A549 (cell line): ENCODE measurements at regions not wholly inside any gene's neighbourhood (a gene's known extent, or its start where the extent isn't known, plus 50 kb on each side); places are given as distances from the start of the nearest gene placed in this dataset.

ENCODE experiments used
- ATAC-seq, 2 experiments: fragments of 200-7000 bp in 1 of 2; fragments of >200 bp in 1 of 2; cut with Nextera tagmentation in 1 of 2; cut with Tn5 transposase in 1 of 2; 3 replicates each; pipeline versions ENCODE4 v1.8.0 to v1.9.1; 2018 to 2020; ENCODE audit warnings: mild to moderate bottlenecking in 1 of 2, moderate library complexity in 1 of 2
- CTCF ChIA-PET: fragments of 300-600 bp; sonication (Branson Sonifier 250); formaldehyde crosslinking; extraction: SDS; loops from one replicate; lab custom pipeline; 2021; ENCODE audit warnings: antibody characterized with exemption, inconsistent platforms; lab: Yijun Ruan, JAX
- POLR2A ChIA-PET: fragments of 350-600 bp; formaldehyde crosslinking; extraction: SDS; loops from one replicate; lab custom pipeline; 2021; ENCODE audit warnings: antibody characterized with exemption, inconsistent platforms; lab: Yijun Ruan, JAX
- DNase-seq, 2 experiments: peaks; one replicate each; pipeline versions ENCODE4 v3.0.0 to v3.0.0-alpha.2; 2011 to 2016; ENCODE audit warnings: low read depth in 1 of 2, low spot score in 1 of 2
- FAIRE-seq: peaks from 2 replicates; lab custom pipeline; 2011; peaks lifted over from hg19 to GRCh38; lab: Jason Lieb, UNC
- H3K27ac ChIP-seq, 2 experiments: fragments of >200 bp; sonication (Bioruptor Twin); formaldehyde crosslinking; 3 replicates each; pipeline ENCODE4 v1.5.1; 2016 to 2017
- H3K4me1 ChIP-seq: fragments of >200 bp; sonication (Bioruptor Twin); formaldehyde crosslinking; 3 replicates; pipeline ENCODE4 v1.6.1; 2016
- H3K4me2 ChIP-seq: fragments of >200 bp; sonication (Bioruptor Twin); formaldehyde crosslinking; 3 replicates; pipeline ENCODE4 v1.6.1; 2016
- H3K4me3 ChIP-seq: fragments of >200 bp; sonication (Bioruptor Twin); formaldehyde crosslinking; 3 replicates; pipeline ENCODE4 v1.5.1; 2016
- H3K9me3 ChIP-seq: fragments of >200 bp; sonication (Bioruptor Twin); formaldehyde crosslinking; 3 replicates; pipeline ENCODE4 v1.6.1; 2016
- BCL3 ChIP-seq: fragments of >200 bp; sonication (Bioruptor Twin); formaldehyde crosslinking; IDR thresholded peaks from 3 replicates; pipeline ENCODE4 v1.6.1; 2016
- CBX8 ChIP-seq: fragments of 200-600 bp; sonication (generic); IDR thresholded peaks from 2 replicates; pipeline ENCODE4 v1.6.1; 2016
- E2F6 ChIP-seq: IDR thresholded peaks from 2 replicates; pipeline ENCODE4 v1.6.1; 2012; ENCODE audit warnings: low read depth, borderline replicate concordance
- ELK1 ChIP-seq: fragments of 150-350 bp; IDR thresholded peaks from 2 replicates; pipeline ENCODE4 v1.6.1; 2014; ENCODE audit warnings: low read depth, mild to moderate bottlenecking, low read length
- FOSB ChIP-seq: fragments of 250-450 bp; sonication (Bioruptor Pico); IDR thresholded peaks from 2 replicates; pipeline ENCODE4 v1.5.0; 2020; ENCODE audit warnings: mild to moderate bottlenecking, moderate library complexity
- FOSL2 ChIP-seq, 2 experiments: fragments of 450-650 bp in 1 of 2; fragments of >200 bp in 1 of 2; sonication (Bioruptor Twin) in 1 of 2; formaldehyde crosslinking; IDR thresholded peaks; 2 replicates each; pipeline versions ENCODE4 v1.5.0 to v1.6.1; 2016 to 2020; ENCODE audit warnings: mild to moderate bottlenecking in 1 of 2, moderate library complexity in 1 of 2
- HES2 ChIP-seq: fragments of >200 bp; sonication (Bioruptor Twin); formaldehyde crosslinking; IDR thresholded peaks from 2 replicates; pipeline ENCODE4 v1.6.1; 2016
- HMGXB4 ChIP-seq: fragments of 250-450 bp; sonication (Bioruptor Pico); IDR thresholded peaks from 2 replicates; pipeline ENCODE4 v1.5.0; 2021; ENCODE audit warnings: mild to moderate bottlenecking, moderate library complexity, borderline replicate concordance
- HOXB13 ChIP-seq: fragments of 250-450 bp; sonication (Bioruptor Pico); IDR thresholded peaks from 2 replicates; pipeline ENCODE4 v1.5.0; 2020; ENCODE audit warnings: low read depth, mild to moderate bottlenecking, moderate library complexity
- JUNB ChIP-seq: fragments of >200 bp; sonication (Bioruptor Twin); formaldehyde crosslinking; IDR thresholded peaks from 2 replicates; pipeline ENCODE4 v1.6.1; 2016
- KDM1A ChIP-seq: fragments of 200-600 bp; sonication (generic); IDR thresholded peaks from 2 replicates; pipeline ENCODE4 v1.6.1; 2016; ENCODE audit warnings: low read depth, mild to moderate bottlenecking
- KDM5A ChIP-seq: fragments of 200-600 bp; sonication (generic); IDR thresholded peaks from 2 replicates; pipeline ENCODE4 v1.6.1; 2016; ENCODE audit warnings: antibody characterized with exemption, mild to moderate bottlenecking
- MAFK ChIP-seq: fragments of 450-650 bp; IDR thresholded peaks from 2 replicates; pipeline ENCODE4 v1.6.1; 2014; ENCODE audit not compliant: partially characterized antibody
- MAZ ChIP-seq: fragments of 150-350 bp; IDR thresholded peaks from 2 replicates; pipeline ENCODE4 v1.6.1; 2014; ENCODE audit warnings: antibody characterized with exemption, low read depth, low read length, borderline replicate concordance
- MYC ChIP-seq: IDR thresholded peaks from 2 replicates; pipeline ENCODE4 v1.6.1; 2012; ENCODE audit warnings: mild to moderate bottlenecking, inconsistent platforms, low read length, improper control_type of control experiment, borderline replicate concordance
- NPAS2 ChIP-seq: fragments of 250-450 bp; sonication (Bioruptor Pico); IDR thresholded peaks from 2 replicates; pipeline ENCODE4 v1.8.0; 2022; ENCODE audit warnings: mild to moderate bottlenecking, moderate library complexity, borderline replicate concordance
- PHF8 ChIP-seq: fragments of 200-600 bp; sonication (generic); IDR thresholded peaks from 2 replicates; pipeline ENCODE4 v1.6.1; 2016; ENCODE audit warnings: low read depth, mild to moderate bottlenecking, antibody characterized with exemption, moderate library complexity, borderline replicate concordance
- POLR2AphosphoS2 ChIP-seq: conservative IDR thresholded peaks from 2 replicates; pipeline ENCODE4 v1.6.1; 2012; ENCODE audit warnings: low read length, improper control_type of control experiment, inconsistent platforms
- REST ChIP-seq: fragments of 200-600 bp; sonication (generic); IDR thresholded peaks from 2 replicates; pipeline ENCODE4 v1.6.1; 2016; ENCODE audit warnings: antibody characterized with exemption, mild to moderate bottlenecking, moderate library complexity
- RNF2 ChIP-seq: fragments of 200-600 bp; sonication (generic); IDR thresholded peaks from 2 replicates; pipeline ENCODE4 v1.6.1; 2016; ENCODE audit warnings: low read depth, mild to moderate bottlenecking, antibody characterized with exemption, moderate library complexity, borderline replicate concordance
- TFCP2L1 ChIP-seq: fragments of 250-450 bp; sonication (Bioruptor Pico); IDR thresholded peaks from 2 replicates; pipeline ENCODE4 v1.5.0; 2021; ENCODE audit warnings: mild to moderate bottlenecking
- TP53 ChIP-seq: fragments of 250-450 bp; sonication (Bioruptor Pico); IDR thresholded peaks from 2 replicates; pipeline ENCODE4 v1.5.0; 2021; ENCODE audit warnings: mild to moderate bottlenecking, moderate library complexity
- ZFP36 ChIP-seq: fragments of 450-650 bp; IDR thresholded peaks from 2 replicates; pipeline ENCODE4 v1.6.1; 2014; ENCODE audit warnings: borderline replicate concordance; ENCODE audit not compliant: partially characterized antibody
- ZSCAN20 ChIP-seq: fragments of 250-450 bp; sonication (Bioruptor Pico); IDR thresholded peaks from 2 replicates; pipeline ENCODE4 v1.8.0; 2022; ENCODE audit warnings: mild to moderate bottlenecking, moderate library complexity
- WGBS: methylation state at CpG from one replicate; pipeline ENCODE4 v1.1.6; 2017; ENCODE audit errors: missing lambda C conversion rate; 5-methylcytosine and 5-hydroxymethylcytosine counted together

GRCh38 chr5:53239301-53239990, 129.9 kb upstream of the MOCS2 start (continued):
- TF ChIP-seq REST (no peak), JUNB (no peak), POLR2AphosphoS2 (no peak), MYC (no peak), ZFP36 (no peak), CBX8 (no peak), PHF8 (no peak), BCL3 (no peak)

DNA sequence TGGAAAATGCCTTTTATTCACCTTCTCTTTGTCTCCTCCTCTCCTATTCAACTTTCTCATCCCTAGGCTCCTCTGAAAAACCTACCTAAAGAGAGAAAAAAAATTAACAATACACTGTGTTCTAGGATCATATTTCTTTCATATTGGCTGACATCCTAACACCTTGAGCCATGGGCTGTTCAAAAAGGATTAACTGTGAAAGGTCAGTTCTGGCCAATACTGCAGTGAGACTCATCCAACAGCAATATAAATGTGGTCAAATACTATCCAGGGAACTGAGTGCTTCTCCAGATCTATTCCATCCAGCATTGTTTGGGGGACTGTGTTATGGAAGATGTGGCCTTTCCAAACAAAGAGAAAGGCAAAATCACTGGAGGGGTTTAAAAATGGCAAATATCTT, 131.1 kb upstream of the MOCS2 start:
- H3K9me3 ChIP-seq = no peaks in the 10 kb centered on the region
- H3K4me3 ChIP-seq = no peak overlapping the region
- POLR2A ChIA-PET = no interaction called here
- FAIRE-seq = no peak
- no peak for TF ChIP-seq NPAS2 (CRISPR knock-in tag)
- no peak for TF ChIP-seq HOXB13 (CRISPR knock-in tag)
- TF ChIP-seq MAFK = no peak
- no peak for TF ChIP-seq TFCP2L1
- no peak for TF ChIP-seq ZSCAN20 (CRISPR knock-in tag)
- TF ChIP-seq KDM5A = no peak
- TF ChIP-seq HMGXB4 (CRISPR knock-in tag) = no peak
- no peak for TF ChIP-seq BCL3
- no peak for TF ChIP-seq FOSB
- TF ChIP-seq, all 56 proteins: peak for 0
- Histone ChIP-seq H3K4me2 (no peak overlapping the region), H3K27ac (no peak overlapping the region), H3K4me1 (no peaks in the 10 kb centered on the region)
- ATAC-seq (no peak), DNase-seq (no peak)
- CTCF ChIA-PET = no interaction called here

- POLR2A ChIA-PET = no interaction called here
- Histone ChIP-seq H3K27ac (no peak overlapping the region), H3K4me3 (no peak overlapping the region), H3K9me3 (no peaks in the 10 kb centered on the region), H3K4me1 (peaks cover 4% of the 10 kb centered on the region; the same call in 1 of the 3 replicates), H3K4me2 (no peak overlapping the region)
- WGBS = 77% methylated on average over 5 of the region's 5 CpGs
- FAIRE-seq (no peak), ATAC-seq (no peak), DNase-seq (no peak)
- CTCF ChIA-PET = no interaction called here
- TF ChIP-seq TP53 (CRISPR knock-in tag) (no peak), ELK1 (no peak), PHF8 (no peak), NPAS2 (CRISPR knock-in tag) (no peak), KDM1A (no peak), HES2 (no peak), MAFK (no peak), KDM5A (no peak), E2F6 (no peak), FOSL2 (IDR thresholded peaks at IDR 0.05) (no peak), FOSL2 (CRISPR knock-in tag; IDR thresholded peaks at IDR 0.05) (no peak), RNF2 (no peak), MAZ (no peak)
Measured at GRCh38 chr5:53241572-53241971, 132.0 kb upstream of the MOCS2 start.
